ENCODE measurements at regions not wholly inside any gene's neighbourhood (a gene's known extent, or its start where the extent isn't known, plus 50 kb on each side); places are given as distances from the start of the nearest gene placed in this dataset.

DNA sequence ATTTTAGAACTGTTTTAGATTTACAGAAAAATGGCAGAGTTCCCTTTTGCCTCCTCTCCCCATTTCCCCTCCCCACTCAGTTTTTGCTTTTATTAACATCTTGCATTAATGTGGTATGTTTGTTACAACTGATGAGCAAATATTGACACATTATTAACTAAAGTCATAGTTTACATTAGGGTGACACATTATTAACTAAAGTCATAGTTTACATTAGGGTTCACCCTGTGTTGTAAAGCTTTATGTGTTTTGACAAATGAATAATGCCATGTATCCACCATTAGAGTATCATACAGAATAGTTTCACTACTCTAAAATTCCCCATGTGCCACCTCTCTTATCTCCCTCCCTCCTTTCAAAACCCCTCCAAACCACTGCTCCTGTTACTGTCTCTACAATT is 262.5 kb downstream of the NPR3 start:
- ChIA-PET POLR2A (no interaction called here), CTCF (no interaction called here)
- Histone ChIP-seq H3K4me1 (no peaks in the 10 kb centered on the region), H3K4me3 (no peak overlapping the region), H3K9me3 (no peaks in the 10 kb centered on the region), H3K27ac (no peak overlapping the region), H3K4me2 (no peak overlapping the region)
- TF ChIP-seq HOXA7 (CRISPR knock-in tag; IDR thresholded peaks at IDR 0.05) (no peak), RARB (CRISPR knock-in tag; IDR thresholded peaks at IDR 0.05) (no peak), ZSCAN20 (CRISPR knock-in tag; IDR thresholded peaks at IDR 0.05) (no peak), JUNB (IDR thresholded peaks at IDR 0.05) (no peak), EP300 (IDR thresholded peaks at IDR 0.05) (no peak), FOSB (CRISPR knock-in tag; IDR thresholded peaks at IDR 0.05) (no peak), BHLHE40 (IDR thresholded peaks at IDR 0.05; ENCODE audit: low read depth, low read length) (no peak), PHF8 (IDR thresholded peaks at IDR 0.05; ENCODE audit: borderline replicate concordance, low read depth) (no peak), TP53 (CRISPR knock-in tag; IDR thresholded peaks at IDR 0.05) (no peak), HDAC2 (IDR thresholded peaks at IDR 0.05) (no peak), CBX2 (IDR thresholded peaks at IDR 0.05; ENCODE audit: borderline replicate concordance, low read depth) (no peak), SREBF2 (IDR thresholded peaks at IDR 0.05) (no peak), KDM1A (IDR thresholded peaks at IDR 0.05; ENCODE audit: low read depth) (no peak), CEBPB (IDR thresholded peaks at IDR 0.05) (no peak), MYC (IDR thresholded peaks at IDR 0.05; ENCODE audit: borderline replicate concordance, low read length) (no peak), RFX5 (IDR thresholded peaks at IDR 0.05) (no peak), EHMT2 (IDR thresholded peaks at IDR 0.05; ENCODE audit: low read depth) (no peak)
- TF ChIP-seq, protein P1, sequence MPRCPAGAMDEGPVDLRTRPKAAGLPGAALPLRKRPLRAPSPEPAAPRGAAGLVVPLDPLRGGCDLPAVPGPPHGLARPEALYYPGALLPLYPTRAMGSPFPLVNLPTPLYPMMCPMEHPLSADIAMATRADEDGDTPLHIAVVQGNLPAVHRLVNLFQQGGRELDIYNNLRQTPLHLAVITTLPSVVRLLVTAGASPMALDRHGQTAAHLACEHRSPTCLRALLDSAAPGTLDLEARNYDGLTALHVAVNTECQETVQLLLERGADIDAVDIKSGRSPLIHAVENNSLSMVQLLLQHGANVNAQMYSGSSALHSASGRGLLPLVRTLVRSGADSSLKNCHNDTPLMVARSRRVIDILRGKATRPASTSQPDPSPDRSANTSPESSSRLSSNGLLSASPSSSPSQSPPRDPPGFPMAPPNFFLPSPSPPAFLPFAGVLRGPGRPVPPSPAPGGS (IDR thresholded peaks at IDR 0.05): no peak
- TF ChIP-seq, protein P2, sequence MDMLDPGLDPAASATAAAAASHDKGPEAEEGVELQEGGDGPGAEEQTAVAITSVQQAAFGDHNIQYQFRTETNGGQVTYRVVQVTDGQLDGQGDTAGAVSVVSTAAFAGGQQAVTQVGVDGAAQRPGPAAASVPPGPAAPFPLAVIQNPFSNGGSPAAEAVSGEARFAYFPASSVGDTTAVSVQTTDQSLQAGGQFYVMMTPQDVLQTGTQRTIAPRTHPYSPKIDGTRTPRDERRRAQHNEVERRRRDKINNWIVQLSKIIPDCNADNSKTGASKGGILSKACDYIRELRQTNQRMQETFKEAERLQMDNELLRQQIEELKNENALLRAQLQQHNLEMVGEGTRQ (IDR thresholded peaks at IDR 0.05): no peak
- no peak for DNase-seq (ENCODE audit: low read depth in 1 of 2, low spot score in 1 of 2)
- FAIRE-seq: peak; percentile 23
- ATAC-seq: no peak

DNA sequence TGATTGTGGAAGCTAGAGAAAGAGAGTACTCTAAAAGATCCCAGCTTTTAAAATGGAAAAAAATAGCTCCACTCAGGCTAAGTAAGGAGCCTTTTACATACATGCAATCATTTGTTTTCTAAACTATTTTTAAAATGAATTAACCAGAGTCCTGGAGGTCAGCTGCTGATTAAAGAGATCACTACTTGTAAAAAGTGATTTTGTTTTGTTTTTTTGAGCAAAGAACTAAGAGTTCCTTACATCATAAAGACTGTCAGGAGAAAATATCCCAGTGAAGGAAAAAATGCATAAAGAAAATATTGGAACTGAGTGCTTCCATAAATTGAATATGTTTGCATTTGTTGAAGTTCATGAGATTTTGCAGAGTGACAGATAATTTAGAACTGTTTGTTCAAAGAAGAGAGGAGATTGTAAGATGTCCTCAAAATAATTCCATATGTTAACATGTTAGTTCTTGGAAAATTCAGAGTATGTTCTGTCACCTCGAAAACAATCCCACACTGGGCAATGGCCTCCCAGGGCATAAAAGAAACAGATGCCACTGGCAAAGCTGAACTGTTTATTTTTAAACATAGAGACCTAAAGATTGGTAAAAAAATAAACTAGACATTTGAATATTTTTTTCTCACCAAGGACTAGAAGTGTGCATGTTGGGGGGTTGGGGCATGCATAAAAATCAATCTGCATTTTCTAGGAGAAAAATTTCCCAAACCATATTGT is 264.7 kb downstream of the NPR3 start:
- H3K4me2 ChIP-seq: no peak overlapping the region
- POLR2A ChIA-PET: no interaction called here
- H3K9me3 ChIP-seq: no peaks in the 10 kb centered on the region
- ATAC-seq (no peak), DNase-seq (ENCODE audit: low read depth in 1 of 2, low spot score in 1 of 2) (no peak), FAIRE-seq (peak; percentile 65)
- TF ChIP-seq FOSL2 (IDR thresholded peaks at IDR 0.05) (no peak), FOSL2 (CRISPR knock-in tag; IDR thresholded peaks at IDR 0.05) (no peak), EHF (CRISPR knock-in tag; IDR thresholded peaks at IDR 0.05) (no peak), NFE2L2 (conservative IDR thresholded peaks at IDR 0.05; ENCODE audit: low read length) (no peak), CHD2 (IDR thresholded peaks at IDR 0.05; ENCODE audit: low read length, partially characterized antibody) (no peak), ZC3H11A (IDR thresholded peaks at IDR 0.05) (no peak), EHMT2 (IDR thresholded peaks at IDR 0.05; ENCODE audit: low read depth) (no peak), ZSCAN20 (CRISPR knock-in tag; IDR thresholded peaks at IDR 0.05) (no peak)
- H3K4me1 ChIP-seq: no peaks in the 10 kb centered on the region
- CTCF ChIA-PET: no interaction called here
- no peak overlapping the region for H3K4me3 ChIP-seq
- 57% methylated on average over 1 of the region's 1 CpG for WGBS (ENCODE audit: missing lambda C conversion rate)
- no peak overlapping the region for H3K27ac ChIP-seq

DNA sequence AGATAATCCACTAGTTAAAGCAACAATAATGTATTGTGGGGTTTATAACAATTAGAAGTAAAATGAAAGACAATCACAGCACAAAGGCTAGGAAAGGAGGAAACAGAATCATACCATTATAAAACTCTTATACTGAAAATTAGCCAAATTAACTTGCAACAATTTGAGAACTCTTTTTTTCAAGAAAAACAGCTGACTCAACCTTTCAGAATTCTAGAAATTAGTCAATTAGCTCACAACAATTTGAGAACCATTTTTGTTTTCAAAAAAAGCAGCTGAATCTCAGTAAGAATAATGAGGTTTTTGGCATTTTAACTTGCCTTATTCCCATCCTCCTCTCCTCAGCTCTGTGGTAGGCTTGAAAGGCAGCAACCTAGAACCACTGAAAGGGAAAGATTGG is 269.9 kb downstream of the NPR3 start:
- Histone ChIP-seq H3K27ac (no peak overlapping the region), H3K4me2 (no peak overlapping the region), H3K4me1 (no peaks in the 10 kb centered on the region), H3K9me3 (0 out of 3 replicates have a peak, but pooled peaks cover 3% of the 10 kb centered on the region), H3K4me3 (no peak overlapping the region)
- POLR2A ChIA-PET: no interaction called here
- ATAC-seq (no peak), FAIRE-seq (no peak), DNase-seq (ENCODE audit: low read depth in 1 of 2, low spot score in 1 of 2) (no peak)
- CTCF ChIA-PET: interaction anchor here (1.1 to 1.4 kb wide), 2 partner anchors 9 to 199 kb away, joined by 3 to 4 read pairs; no protein-coding TSS in a partner anchor
- TF ChIP-seq FOSL2 (IDR thresholded peaks at IDR 0.05): no peak
- no peak for TF ChIP-seq FOSL2 (CRISPR knock-in tag; IDR thresholded peaks at IDR 0.05)
- TF ChIP-seq RNF2 (IDR thresholded peaks at IDR 0.05; ENCODE audit: borderline replicate concordance, low read depth): no peak
- peak; percentile 58 for TF ChIP-seq MAFK (IDR thresholded peaks at IDR 0.05; ENCODE audit: partially characterized antibody)
- no peak for TF ChIP-seq KDM1A (IDR thresholded peaks at IDR 0.05; ENCODE audit: low read depth)

Data from A549 (cell line).